Endothelial cell (in vitro differentiated cells): ENCODE measurements at regions not wholly inside any gene's neighbourhood (a gene's known extent, or its start where the extent isn't known, plus 50 kb on each side); places are given as distances from the start of the nearest gene placed in this dataset.

ENCODE experiments used
- DNase-seq: peaks from one replicate; pipeline ENCODE4 v3.0.0; 2021; ENCODE audit warnings: low spot score
- H3K27ac Mint-ChIP-seq: one replicate; pipeline ENCODE4 v1.8.0; 2021; ENCODE audit warnings: mixed read lengths, inconsistent platforms; ENCODE audit not compliant: unreplicated experiment
- H3K27me3 Mint-ChIP-seq: one replicate; pipeline ENCODE4 v1.8.0; 2021; ENCODE audit warnings: mild to moderate bottlenecking, moderate library complexity, mixed read lengths, inconsistent platforms; ENCODE audit not compliant: unreplicated experiment
- H3K36me3 Mint-ChIP-seq: one replicate; pipeline ENCODE4 v1.8.0; 2021; ENCODE audit warnings: mild to moderate bottlenecking, low read depth, mixed read lengths, inconsistent platforms; ENCODE audit not compliant: unreplicated experiment
- H3K4me1 Mint-ChIP-seq: one replicate; pipeline ENCODE4 v1.8.0; 2021; ENCODE audit warnings: mild to moderate bottlenecking, mixed read lengths, inconsistent platforms; ENCODE audit not compliant: unreplicated experiment
- H3K4me3 Mint-ChIP-seq: one replicate; pipeline ENCODE4 v1.8.0; 2021; ENCODE audit warnings: mild to moderate bottlenecking, mixed read lengths, inconsistent platforms; ENCODE audit not compliant: unreplicated experiment
- H3K9me3 Mint-ChIP-seq: one replicate; pipeline ENCODE4 v1.8.0; 2021; ENCODE audit warnings: mixed read lengths, inconsistent platforms; ENCODE audit not compliant: unreplicated experiment
- TF ChIP-seq, protein P1 (sequence below): fragments of 200-600 bp; sonication (generic); IDR thresholded peaks from one replicate; pipeline ENCODE4 v1.5.0; 2021; ENCODE audit warnings: antibody characterized with exemption; ENCODE audit not compliant: unreplicated experiment

DNA sequence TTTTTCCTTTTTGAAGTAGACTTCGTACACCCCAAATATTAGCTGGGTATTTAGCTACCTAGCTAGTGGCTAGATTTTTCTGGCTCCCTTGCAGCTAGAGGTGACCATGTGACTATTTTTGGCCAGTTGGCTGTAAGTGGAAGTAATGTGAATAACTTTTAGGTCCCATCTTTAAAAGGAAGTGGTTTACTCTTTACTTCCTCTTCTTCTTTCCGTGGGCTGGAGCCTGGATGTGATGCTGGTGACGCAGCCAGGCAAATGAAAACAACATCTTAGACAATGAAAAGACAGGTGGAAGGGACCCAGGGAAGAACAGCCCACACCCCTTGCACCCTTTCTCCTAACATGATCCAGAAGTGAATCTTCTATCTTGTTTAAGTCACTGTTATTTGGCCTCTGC, 245.5 kb downstream of the ATP23 start:
- H3K27me3 Mint-ChIP-seq = no peaks in the 10 kb centered on the region
- no peak for DNase-seq
- H3K4me1 Mint-ChIP-seq = no peaks in the 10 kb centered on the region
- no peak overlapping the region for H3K4me3 Mint-ChIP-seq
- H3K27ac Mint-ChIP-seq = no peak overlapping the region
- TF ChIP-seq, protein P1, sequence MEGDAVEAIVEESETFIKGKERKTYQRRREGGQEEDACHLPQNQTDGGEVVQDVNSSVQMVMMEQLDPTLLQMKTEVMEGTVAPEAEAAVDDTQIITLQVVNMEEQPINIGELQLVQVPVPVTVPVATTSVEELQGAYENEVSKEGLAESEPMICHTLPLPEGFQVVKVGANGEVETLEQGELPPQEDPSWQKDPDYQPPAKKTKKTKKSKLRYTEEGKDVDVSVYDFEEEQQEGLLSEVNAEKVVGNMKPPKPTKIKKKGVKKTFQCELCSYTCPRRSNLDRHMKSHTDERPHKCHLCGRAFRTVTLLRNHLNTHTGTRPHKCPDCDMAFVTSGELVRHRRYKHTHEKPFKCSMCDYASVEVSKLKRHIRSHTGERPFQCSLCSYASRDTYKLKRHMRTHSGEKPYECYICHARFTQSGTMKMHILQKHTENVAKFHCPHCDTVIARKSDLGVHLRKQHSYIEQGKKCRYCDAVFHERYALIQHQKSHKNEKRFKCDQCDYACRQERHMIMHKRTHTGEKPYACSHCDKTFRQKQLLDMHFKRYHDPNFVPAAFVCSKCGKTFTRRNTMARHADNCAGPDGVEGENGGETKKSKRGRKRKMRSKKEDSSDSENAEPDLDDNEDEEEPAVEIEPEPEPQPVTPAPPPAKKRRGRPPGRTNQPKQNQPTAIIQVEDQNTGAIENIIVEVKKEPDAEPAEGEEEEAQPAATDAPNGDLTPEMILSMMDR = no peak
- no peaks in the 10 kb centered on the region for H3K36me3 Mint-ChIP-seq
- H3K9me3 Mint-ChIP-seq = no peaks in the 10 kb centered on the region

DNA sequence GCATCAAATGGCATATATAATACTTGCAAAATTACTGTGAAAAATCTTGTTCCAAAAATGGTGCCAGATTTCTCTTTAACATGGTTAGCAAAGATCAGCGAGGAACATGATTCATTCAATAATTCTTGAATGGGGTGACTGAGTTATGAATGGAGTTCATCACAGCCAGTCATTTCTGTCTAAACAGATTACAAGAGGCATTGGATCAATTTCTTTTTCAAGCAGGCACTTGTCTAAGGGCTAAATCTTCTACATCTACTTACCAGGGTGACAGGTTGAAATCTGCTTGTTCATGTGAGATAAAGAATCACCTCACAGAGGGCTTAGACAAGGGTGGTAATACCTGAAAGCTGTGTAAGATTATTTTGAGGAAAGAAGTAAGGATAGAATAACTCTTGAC, 247.7 kb downstream of the ATP23 start:
- no peak overlapping the region for H3K27ac Mint-ChIP-seq
- H3K9me3 Mint-ChIP-seq = no peaks in the 10 kb centered on the region
- no peaks in the 10 kb centered on the region for H3K27me3 Mint-ChIP-seq
- H3K4me1 Mint-ChIP-seq = no peaks in the 10 kb centered on the region
- TF ChIP-seq, protein P1 = no peak
- no peak for DNase-seq
- H3K36me3 Mint-ChIP-seq = no peaks in the 10 kb centered on the region
- no peak overlapping the region for H3K4me3 Mint-ChIP-seq

DNA sequence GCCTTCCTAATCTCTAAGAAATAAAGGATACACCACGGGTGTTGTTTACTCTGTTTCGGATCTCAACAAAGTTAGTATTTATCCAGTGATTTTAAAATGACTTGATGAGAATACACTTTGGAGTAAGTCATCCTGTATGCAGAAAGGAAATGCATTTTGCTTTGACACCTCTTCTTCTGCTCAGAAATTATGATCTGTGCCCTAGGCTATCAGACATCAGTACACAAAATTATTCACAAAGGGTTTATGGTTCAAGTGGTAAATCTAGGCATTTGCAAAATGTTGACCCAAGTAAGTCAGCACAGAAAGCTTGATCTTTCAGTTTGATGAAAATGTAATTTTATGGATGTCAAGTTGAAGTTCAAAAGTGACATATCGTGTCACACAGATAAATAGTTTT, 248.5 kb downstream of the ATP23 start:
- DNase-seq = no peak
- no peak overlapping the region for H3K27ac Mint-ChIP-seq
- no peaks in the 10 kb centered on the region for H3K36me3 Mint-ChIP-seq
- H3K27me3 Mint-ChIP-seq = no peaks in the 10 kb centered on the region
- H3K9me3 Mint-ChIP-seq = no peaks in the 10 kb centered on the region
- TF ChIP-seq, protein P1 = no peak
- no peak overlapping the region for H3K4me3 Mint-ChIP-seq
- H3K4me1 Mint-ChIP-seq = no peaks in the 10 kb centered on the region

DNA sequence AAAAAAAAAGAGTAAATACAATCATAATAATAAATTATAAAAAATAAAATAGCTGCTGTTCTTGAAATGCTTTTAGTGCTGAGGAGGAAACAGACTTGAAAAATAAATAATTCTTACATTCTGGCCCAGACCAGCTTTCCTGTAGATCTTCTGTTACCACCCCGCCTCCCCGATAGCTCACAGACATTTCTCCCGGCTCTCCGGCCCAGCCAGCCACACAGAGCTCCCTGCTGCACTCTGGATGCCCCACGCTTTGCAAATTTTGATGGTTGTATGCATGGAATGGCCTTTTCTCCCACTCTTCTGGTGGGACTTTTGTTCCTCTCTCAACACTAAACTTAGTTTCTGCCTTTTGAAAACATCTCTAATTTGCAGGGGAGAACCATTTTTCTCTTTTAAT, 249.3 kb downstream of the ATP23 start:
- Mint-ChIP-seq H3K4me3 (no peak overlapping the region), H3K27me3 (no peaks in the 10 kb centered on the region), H3K4me1 (no peaks in the 10 kb centered on the region), H3K9me3 (no peaks in the 10 kb centered on the region), H3K27ac (no peak overlapping the region), H3K36me3 (no peaks in the 10 kb centered on the region)
- TF ChIP-seq, protein P1 = no peak
- no peak for DNase-seq

DNA sequence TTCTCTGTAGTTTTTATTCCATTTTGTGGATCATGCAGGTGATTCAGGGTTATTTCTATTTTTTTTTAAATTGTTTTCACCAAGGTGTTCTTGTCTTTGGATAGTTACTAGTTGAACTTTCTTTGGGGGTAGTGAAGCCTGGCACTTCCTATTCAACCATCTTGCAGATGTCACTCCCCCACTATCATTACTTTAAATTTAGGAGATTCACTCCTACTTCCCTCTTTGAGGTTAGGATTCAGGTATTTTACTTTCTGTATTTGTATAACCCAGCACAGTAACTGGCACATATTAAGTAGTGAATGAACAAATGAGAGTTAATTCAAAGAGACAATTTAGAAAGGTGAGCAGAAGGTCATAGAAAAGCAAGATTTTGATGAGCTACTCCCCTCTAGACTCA, 255.6 kb downstream of the ATP23 start:
- Mint-ChIP-seq H3K36me3 (no peaks in the 10 kb centered on the region), H3K4me1 (no peaks in the 10 kb centered on the region), H3K27ac (no peak overlapping the region), H3K27me3 (peaks cover 2% of the 10 kb centered on the region), H3K4me3 (no peak overlapping the region), H3K9me3 (no peaks in the 10 kb centered on the region)
- TF ChIP-seq, protein P1 = no peak
- no peak for DNase-seq
